HG03342 (cell line): ENCODE measurements at regions not wholly inside any gene's neighbourhood (a gene's known extent, or its start where the extent isn't known, plus 50 kb on each side); places are given as distances from the start of the nearest gene placed in this dataset.
"Not testable (repeated sequence)": the region's sequence is repeated elsewhere in the genome, so short reads cannot be mapped to it uniquely, and the experiment has no call there.

Source experiments
- ATAC-seq: cut with Tn5 transposase; IDR thresholded peaks from one replicate; pipeline ENCODE4 v1.9.1; 2021; ENCODE audit warnings: mild to moderate bottlenecking, moderate library complexity; ENCODE audit not compliant: unreplicated experiment

DNA sequence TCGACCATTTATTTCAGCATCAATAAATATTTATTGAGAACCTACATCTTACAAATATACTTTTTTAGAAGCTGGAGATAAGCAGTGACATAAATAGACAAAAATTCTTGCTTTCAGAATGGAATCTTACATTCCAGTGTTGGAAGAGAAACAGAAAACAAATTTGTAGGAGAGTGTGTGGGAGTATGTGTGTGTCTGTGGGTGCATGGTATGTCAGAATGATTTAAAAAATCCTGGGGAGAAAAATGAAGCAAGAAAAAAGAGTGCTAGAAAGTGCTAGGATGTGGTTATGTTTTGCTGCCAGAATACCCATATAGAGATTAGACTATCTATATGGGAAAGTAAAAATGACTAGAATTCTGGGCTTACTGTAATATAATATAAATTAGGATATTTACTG lies 561.7 kb upstream of the SGO1 start:
- ATAC-seq: no peak

DNA sequence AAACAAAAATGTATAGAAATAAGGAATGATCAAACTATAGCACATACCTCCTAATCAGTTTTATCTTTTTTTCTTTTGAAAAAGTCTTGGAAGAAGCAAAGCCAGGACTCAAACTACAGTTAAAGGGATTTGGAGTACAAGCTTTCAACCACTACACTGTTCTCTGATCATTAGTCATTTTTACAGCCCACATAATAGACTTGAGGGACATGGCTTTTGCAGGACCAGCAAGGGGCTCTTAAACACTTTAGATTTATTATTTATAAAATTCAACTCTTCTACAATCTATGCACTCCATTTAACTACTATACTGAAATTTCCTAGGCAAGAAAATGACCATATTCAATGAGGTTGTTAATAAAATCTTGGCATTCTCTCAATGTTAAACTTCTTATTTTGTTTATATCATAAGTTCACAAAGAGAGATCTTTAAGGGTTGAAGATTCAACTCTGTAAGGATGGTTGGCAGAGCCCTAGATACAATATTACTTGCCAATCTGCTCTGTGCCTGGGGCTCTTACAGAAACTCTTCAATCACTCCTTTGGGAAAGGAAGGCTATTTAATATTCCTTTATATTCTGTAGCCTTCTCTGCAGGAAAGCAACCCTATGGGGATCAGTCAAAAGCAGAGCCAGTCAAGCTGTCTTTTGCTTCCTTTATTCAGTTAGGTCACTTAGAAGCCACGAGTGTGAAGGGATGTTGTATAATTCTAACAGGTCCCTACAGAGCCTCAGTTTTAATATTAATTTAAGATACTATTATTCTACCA lies 557.7 kb upstream of the SGO1 start:
- ATAC-seq: no peak

- ATAC-seq: no peak
Observed at GRCh38 chr3:20742903-20743552, 557.0 kb upstream of the SGO1 start.

GRCh38 chr3:20741381-20741780 lies 555.4 kb upstream of the SGO1 start:
- no peak for ATAC-seq

DNA sequence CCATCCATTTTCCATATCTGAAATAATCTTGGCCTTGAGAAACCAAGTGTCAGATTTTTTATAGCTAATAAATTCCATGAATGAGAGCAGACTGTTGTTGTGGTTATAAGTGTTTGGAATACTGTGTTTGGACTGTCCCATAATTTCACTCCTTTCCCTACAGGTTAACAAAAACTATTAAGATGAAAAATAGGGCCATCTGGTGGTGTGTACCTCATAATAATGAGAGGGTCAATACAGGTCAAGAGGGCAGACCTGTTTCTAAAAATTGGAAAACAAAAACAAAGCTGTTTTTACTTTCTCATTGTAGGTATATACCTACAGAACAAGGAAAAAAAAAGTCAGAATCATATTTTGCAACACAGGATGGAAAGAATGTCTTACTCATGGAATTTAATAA lies 553.8 kb upstream of the SGO1 start:
- ATAC-seq: no peak

DNA sequence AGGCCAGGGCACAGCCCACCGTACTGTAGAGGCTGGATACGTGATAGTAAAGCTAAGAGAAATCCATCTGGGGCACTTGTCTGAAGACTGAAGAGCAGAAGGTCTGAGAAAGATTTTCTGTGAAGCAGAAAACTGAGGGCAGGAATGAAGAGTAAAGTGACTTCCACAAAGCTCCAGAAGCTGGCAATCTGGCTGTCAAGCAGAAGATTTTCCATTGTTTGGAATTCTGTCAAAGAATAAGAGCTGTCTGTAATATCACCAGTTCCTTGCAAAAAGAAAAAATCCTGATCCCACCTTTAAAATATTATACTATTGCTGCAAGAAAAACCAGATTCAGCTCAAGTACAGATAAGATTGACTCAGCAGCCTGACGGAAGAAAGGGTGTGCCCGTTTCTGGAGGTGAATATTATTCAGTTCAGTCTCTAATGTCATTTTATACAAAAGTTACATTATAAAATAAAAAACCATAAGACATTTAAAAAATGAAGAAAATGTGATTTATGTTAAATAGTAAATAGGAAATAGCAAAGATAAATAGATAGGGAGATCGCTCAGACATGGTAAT lies 550.4 kb upstream of the SGO1 start:
- ATAC-seq: no peak

DNA sequence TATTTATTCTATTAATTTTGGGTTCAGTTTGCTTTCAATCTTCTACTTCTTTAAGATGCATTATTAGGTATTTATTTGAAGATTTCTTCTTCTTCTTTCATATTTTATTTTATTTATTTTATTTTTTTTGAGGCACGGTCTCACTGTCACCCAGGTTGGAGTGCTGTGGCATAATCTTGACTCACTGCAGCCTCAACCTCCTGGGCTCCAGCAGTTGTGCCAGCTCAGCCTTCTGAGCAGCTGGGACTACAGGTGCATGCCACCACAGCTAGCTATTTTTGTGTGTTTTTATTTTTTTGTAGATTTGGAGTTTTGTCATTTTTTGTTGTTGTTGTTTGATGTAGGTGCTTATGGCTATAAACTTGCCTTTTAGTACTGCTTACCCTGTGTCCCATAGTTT lies 543.2 kb upstream of the SGO1 start:
- no peak for ATAC-seq

DNA sequence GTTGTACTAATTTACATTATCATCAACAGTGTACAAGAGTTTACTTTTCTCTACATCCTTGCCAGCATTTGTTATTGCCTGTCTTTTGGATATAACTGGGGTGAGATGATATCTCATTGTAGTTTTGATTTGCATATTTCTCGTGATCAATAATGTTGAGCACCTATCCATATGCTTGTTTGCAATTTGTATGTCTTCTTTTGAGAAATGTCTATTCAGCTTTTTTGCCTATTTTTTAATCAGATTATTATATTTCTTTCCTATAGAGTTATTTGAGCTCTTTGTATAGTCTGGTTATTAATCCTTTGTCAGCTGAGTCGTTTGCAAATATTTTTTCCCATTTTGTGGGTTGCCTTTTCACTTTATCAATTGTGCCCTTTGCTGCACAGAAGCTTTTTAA lies 540.8 kb upstream of the SGO1 start:
- ATAC-seq: no peak

- ATAC-seq: no peak
Observed at GRCh38 chr3:20724241-20724640, 538.2 kb upstream of the SGO1 start.

GRCh38 chr3:20716425-20716824 lies 530.4 kb upstream of the SGO1 start:
- not testable (repeated sequence) for ATAC-seq

- ATAC-seq: no peak
Observed at GRCh38 chr3:20701641-20702040, 515.6 kb upstream of the SGO1 start.

- no peak for ATAC-seq
Observed at GRCh38 chr3:20700714-20701113, 514.7 kb upstream of the SGO1 start.

GRCh38 chr3:20698896-20699295 lies 512.9 kb upstream of the SGO1 start:
- no peak for ATAC-seq

DNA sequence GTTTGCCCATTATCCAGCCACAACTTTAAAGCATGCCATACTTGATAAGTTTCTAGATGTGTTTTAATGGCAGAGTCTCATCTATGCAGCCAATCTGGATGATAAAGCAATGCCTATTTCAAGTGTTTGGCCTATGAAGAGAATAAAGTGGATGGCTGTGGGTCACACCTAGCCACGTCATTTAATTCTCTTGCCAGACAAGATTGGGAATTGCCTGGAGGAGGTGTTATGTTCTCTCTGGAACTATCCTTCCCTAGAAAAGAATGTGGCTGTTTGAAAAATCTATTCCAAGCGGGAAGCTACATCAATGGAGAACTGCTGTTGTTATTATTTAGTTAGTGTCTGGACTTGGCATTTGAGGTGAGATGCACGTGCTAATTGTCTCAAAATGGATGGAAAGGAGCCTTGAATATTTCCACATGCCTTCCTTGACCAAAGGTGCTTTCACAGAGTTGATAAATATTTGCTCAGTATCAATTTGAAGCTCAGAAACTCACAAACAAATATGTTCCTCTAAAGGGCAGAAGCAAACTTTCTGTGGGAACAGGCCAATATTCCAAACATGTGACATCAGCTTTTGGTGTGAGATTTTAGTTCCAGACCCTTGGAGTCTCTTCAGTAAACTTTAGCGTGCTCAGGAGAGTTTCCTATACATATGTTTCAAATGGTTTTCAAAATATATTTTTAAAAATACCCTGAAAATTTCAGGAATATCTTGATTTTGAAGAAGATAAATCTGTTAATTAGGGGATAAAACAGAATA lies 510.6 kb upstream of the SGO1 start:
- no peak for ATAC-seq

DNA sequence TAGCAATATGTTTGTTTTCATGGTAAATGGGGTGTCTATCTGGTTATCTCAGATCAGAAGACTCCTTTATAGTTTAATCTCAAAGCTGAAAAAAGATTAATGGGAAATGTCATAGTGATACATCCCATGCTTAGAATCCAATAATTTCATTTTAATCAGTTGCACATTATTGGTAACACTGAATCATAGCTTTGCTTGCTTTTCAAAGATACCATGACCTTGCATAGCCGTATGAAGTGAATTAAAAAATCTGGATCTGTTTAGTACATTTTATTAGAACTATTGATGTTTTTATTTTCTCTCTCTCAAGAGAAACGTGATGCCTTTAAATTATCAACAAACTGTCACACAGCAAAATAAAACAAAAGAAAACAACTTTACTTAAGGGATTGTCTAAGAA lies 506.7 kb upstream of the SGO1 start:
- no peak for ATAC-seq

DNA sequence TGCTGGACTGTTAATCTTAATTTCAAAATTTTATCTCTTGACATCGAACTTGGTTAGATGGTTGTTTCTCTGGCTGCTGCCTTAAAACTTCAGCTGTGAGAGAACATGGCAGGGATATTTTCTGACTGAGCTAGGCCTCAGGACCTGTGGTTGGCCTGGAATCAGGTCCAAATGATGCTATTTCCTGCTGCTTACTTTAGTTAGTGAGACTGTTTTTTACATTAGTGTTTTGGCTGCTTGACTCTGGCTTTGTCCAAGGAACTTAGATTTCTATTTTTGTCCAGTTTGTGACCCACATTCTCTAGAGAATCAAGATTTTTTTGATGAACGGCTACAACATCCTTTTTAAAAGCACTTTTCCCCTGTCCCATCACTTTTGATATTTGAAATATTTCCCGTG lies 497.9 kb upstream of the SGO1 start:
- ATAC-seq: no peak

DNA sequence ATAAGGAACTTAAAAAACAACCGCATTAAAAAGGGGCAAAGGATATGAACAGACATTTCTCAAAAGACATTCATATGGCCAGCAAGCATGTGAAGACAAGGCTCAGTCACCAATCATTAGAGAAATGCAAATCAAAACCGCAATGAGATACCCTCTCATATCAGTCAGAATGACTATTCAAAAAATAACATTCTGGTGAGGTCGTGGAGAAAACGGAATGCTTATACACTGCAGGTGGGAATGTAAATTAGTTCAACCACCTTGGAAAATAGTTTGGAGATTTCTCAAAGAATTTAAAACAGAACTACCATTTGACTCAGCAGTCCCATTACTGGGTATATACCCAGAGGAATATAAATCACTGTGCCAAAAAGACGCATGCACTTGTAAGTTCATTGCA lies 496.6 kb upstream of the SGO1 start:
- no peak for ATAC-seq

DNA sequence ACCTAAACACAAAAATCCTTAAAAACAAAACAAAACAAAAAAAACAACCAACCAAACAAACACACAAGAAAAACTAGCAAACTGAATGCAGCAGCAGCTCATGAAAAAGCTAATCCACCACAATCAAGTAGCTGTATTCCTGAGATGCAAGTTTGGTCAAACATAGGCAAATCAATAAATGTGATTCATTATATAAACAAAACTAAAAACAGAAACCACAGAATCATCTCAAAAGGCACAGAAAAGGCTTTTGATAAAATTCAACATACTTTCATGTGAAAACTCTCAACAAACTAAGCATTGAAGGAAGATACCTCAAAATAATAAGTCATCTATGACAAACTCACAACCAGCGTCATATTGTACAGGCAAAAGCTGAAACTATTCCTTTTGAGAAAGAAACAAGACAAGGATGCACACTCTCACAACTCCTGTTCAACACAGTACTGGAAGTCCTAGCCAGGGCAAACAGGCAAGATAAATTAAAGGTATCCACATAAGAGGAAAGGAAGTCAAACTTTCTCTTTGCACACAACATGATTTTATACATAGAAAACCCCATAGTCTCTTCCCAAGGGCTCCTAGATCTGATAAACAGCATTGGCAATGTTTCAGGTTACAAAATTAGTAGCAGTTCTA lies 495.1 kb upstream of the SGO1 start:
- no peak for ATAC-seq

- no peak for ATAC-seq
Observed at GRCh38 chr3:20673866-20674265, 487.9 kb upstream of the SGO1 start.

GRCh38 chr3:20669675-20670074 lies 483.7 kb upstream of the SGO1 start:
- ATAC-seq: no peak

- no peak for ATAC-seq
Observed at GRCh38 chr3:20669184-20669583, 483.2 kb upstream of the SGO1 start.
